IMR-90 (cell line): ENCODE measurements at regions not wholly inside any gene's neighbourhood (a gene's known extent, or its start where the extent isn't known, plus 50 kb on each side); places are given as distances from the start of the nearest gene placed in this dataset.

Experiments used
- ATAC-seq: fragments of 200-7000 bp; cut with Tn5 transposase; 2 replicates; pipeline ENCODE4 v1.9.1; 2020; ENCODE audit warnings: low read depth, mild to moderate bottlenecking, moderate library complexity
- BruUV-seq: library from RNA; stranded (reverse); fragments of 400-500 nt; replicated peaks from 2 replicates; lab custom pipeline; 2021; lab: Mats Ljungman, UMichigan
- CTCF ChIA-PET: fragments of 300-600 bp; formaldehyde crosslinking; extraction: SDS; loops from one replicate; lab custom pipeline; 2021; ENCODE audit warnings: antibody characterized with exemption; lab: Yijun Ruan, JAX
- POLR2A ChIA-PET: fragments of 300-600 bp; sonication (Branson Sonifier 250); formaldehyde crosslinking; loops from one replicate; lab custom pipeline; 2022; ENCODE audit warnings: antibody characterized with exemption; ENCODE audit not compliant: unreplicated experiment; lab: Charles Lee
- DNase-seq: peaks from one replicate; pipeline ENCODE4 v3.0.0; 2013
- H2AFZ ChIP-seq: replicated peaks from 2 replicates; pipeline ENCODE3; 2013; ENCODE audit warnings: low read length, mild to moderate bottlenecking; ENCODE audit not compliant: poor library complexity
- H2AK5ac ChIP-seq: 2 replicates; pipeline ENCODE4 v1.6.1; 2013; ENCODE audit warnings: low read depth, low read length, inconsistent platforms
- H2AK9ac ChIP-seq: replicated peaks from 2 replicates; pipeline ENCODE3; 2013; ENCODE audit warnings: mild to moderate bottlenecking, low read depth, low read length, moderate library complexity; ENCODE audit not compliant: poor library complexity
- H2BK120ac ChIP-seq: 2 replicates; pipeline ENCODE4 v1.6.1; 2013; ENCODE audit warnings: low read depth, low read length, inconsistent platforms
- H2BK15ac ChIP-seq: 3 replicates; pipeline ENCODE4 v1.6.1; 2013; ENCODE audit warnings: low read depth, low read length, inconsistent platforms
- H2BK20ac ChIP-seq: 2 replicates; pipeline ENCODE4 v1.6.1; 2013; ENCODE audit warnings: low read depth, mild to moderate bottlenecking, inconsistent platforms, low read length, moderate library complexity
- H2BK5ac ChIP-seq: 2 replicates; pipeline ENCODE4 v1.6.1; 2013; ENCODE audit warnings: mild to moderate bottlenecking, low read depth, low read length, inconsistent platforms; ENCODE audit not compliant: poor library complexity, severe bottlenecking
- H3K14ac ChIP-seq: replicated peaks from 2 replicates; pipeline ENCODE4 v1.6.1; 2013; ENCODE audit warnings: low read depth, low read length, inconsistent platforms
- H3K18ac ChIP-seq: 2 replicates; pipeline ENCODE4 v1.6.1; 2013; ENCODE audit warnings: low read depth, low read length, control low read depth
- H3K23ac ChIP-seq: 2 replicates; pipeline ENCODE4 v1.6.1; 2013; ENCODE audit warnings: low read depth, low read length, inconsistent platforms
- H3K27ac ChIP-seq: 2 replicates; pipeline ENCODE4 v1.5.1; 2013; ENCODE audit warnings: mild to moderate bottlenecking, control low read depth, low read length; ENCODE audit not compliant: insufficient read depth
- H3K27me3 ChIP-seq: 2 replicates; pipeline ENCODE4 v1.6.1; 2013; ENCODE audit warnings: low read length; ENCODE audit not compliant: control insufficient read depth, insufficient read depth
- H3K36me3 ChIP-seq: 2 replicates; pipeline ENCODE4 v1.6.1; 2013; ENCODE audit warnings: low read length, mixed read lengths; ENCODE audit not compliant: control insufficient read depth, insufficient read depth
- H3K4ac ChIP-seq: 2 replicates; pipeline ENCODE4 v1.6.1; 2013; ENCODE audit warnings: low read depth, low read length, inconsistent platforms
- H3K4me1 ChIP-seq: 2 replicates; pipeline ENCODE4 v1.6.1; 2013; ENCODE audit warnings: low read length, mixed read lengths; ENCODE audit not compliant: control insufficient read depth, insufficient read depth
- H3K4me2 ChIP-seq: 2 replicates; pipeline ENCODE4 v1.6.1; 2013; ENCODE audit warnings: low read depth, mild to moderate bottlenecking, control low read depth, low read length, moderate library complexity
- H3K4me3 ChIP-seq: 2 replicates; pipeline ENCODE4 v1.5.1; 2013; ENCODE audit warnings: low read depth, mild to moderate bottlenecking, control low read depth, low read length, moderate library complexity; ENCODE audit not compliant: insufficient read depth
- H3K56ac ChIP-seq: 2 replicates; pipeline ENCODE4 v1.6.1; 2013; ENCODE audit warnings: low read length, inconsistent platforms; ENCODE audit not compliant: insufficient read depth; ENCODE audit errors: extremely low read depth
- H3K79me1 ChIP-seq, 2 experiments: 2 replicates each; pipeline ENCODE4 v1.6.1; 2013; ENCODE audit warnings: low read length in 2 of 2, inconsistent platforms in 1 of 2, low read depth in 1 of 2
- H3K9ac ChIP-seq: 2 replicates; pipeline ENCODE4 v1.6.1; 2013; ENCODE audit warnings: low read depth, low read length, control low read depth
- H3K9me1 ChIP-seq: 2 replicates; pipeline ENCODE4 v1.6.1; 2013; ENCODE audit warnings: low read length, inconsistent platforms; ENCODE audit not compliant: insufficient read depth
- H3K9me3 ChIP-seq: 2 replicates; pipeline ENCODE4 v1.6.1; 2013; ENCODE audit warnings: low read length; ENCODE audit not compliant: control insufficient read depth, insufficient read depth
- H4K20me1 ChIP-seq: 2 replicates; pipeline ENCODE4 v1.6.1; 2013; ENCODE audit warnings: low read length, inconsistent platforms; ENCODE audit not compliant: insufficient read depth
- H4K5ac ChIP-seq: 2 replicates; pipeline ENCODE4 v1.6.1; 2013; ENCODE audit warnings: mild to moderate bottlenecking, low read depth, low read length, control low read depth
- H4K8ac ChIP-seq, 2 experiments: 2 replicates each; pipeline ENCODE4 v1.6.1; 2013; ENCODE audit warnings: low read depth in 2 of 2, low read length in 2 of 2, control low read depth in 1 of 2, inconsistent platforms in 1 of 2
- H4K91ac ChIP-seq: 2 replicates; pipeline ENCODE4 v1.6.1; 2013; ENCODE audit warnings: low read depth, low read length, inconsistent platforms; ENCODE audit not compliant: insufficient read depth
- BHLHE40 ChIP-seq: fragments of 150-350 bp; IDR thresholded peaks from 2 replicates; pipeline ENCODE4 v1.6.1; 2016; ENCODE audit warnings: mild to moderate bottlenecking, low read depth, low read length
- MAZ ChIP-seq: IDR thresholded peaks from 2 replicates; pipeline ENCODE4 v1.6.1; 2012; ENCODE audit warnings: low read depth, mild to moderate bottlenecking, low read length, improper control_type of control experiment, moderate library complexity, borderline replicate concordance
- RAD21 ChIP-seq: IDR thresholded peaks from 2 replicates; pipeline ENCODE4 v1.6.1; 2012; ENCODE audit warnings: low read length, improper control_type of control experiment
- RFX5 ChIP-seq: IDR thresholded peaks from 2 replicates; pipeline ENCODE4 v1.8.0; 2012; ENCODE audit warnings: low read depth, mild to moderate bottlenecking, low read length, moderate library complexity
- SMC3 ChIP-seq: fragments of 150-350 bp; IDR thresholded peaks from 2 replicates; pipeline ENCODE4 v1.6.1; 2016; ENCODE audit warnings: low read depth, mild to moderate bottlenecking, antibody characterized with exemption, low read length, moderate library complexity
- WGBS, 2 experiments: methylation state at CpG; one replicate each; pipeline versions ENCODE4 v1.1.5 to v1.1.7; 2013; ENCODE audit warnings: missing lambda C conversion rate in 2 of 2; ENCODE audit not compliant: insufficient read length in 1 of 2; ENCODE audit errors: extremely low coverage in 2 of 2; 5-methylcytosine and 5-hydroxymethylcytosine counted together
- dilution Hi-C: fragments of 300-500 bp; cut with HindIII; formaldehyde crosslinking; loops from one replicate; pipeline ENCODE4 v1.14.3; 2018; ENCODE audit warnings: low sequenced_read_pairs; ENCODE audit not compliant: unreplicated experiment
- in situ Hi-C: fragments of 300-500 bp; cut with MboI; formaldehyde crosslinking; loops from 3 replicates; pipeline ENCODE4 v1.14.3; 2019; ENCODE audit warnings: low sequenced_read_pairs, inconsistent platforms, mixed read lengths
- intact Hi-C: fragments of 100-400 bp; cut with micrococcal nuclease; formaldehyde crosslinking; loops from 2 replicates; pipeline ENCODE4 v1.10.0; 2022
- TF ChIP-seq, protein P1 (sequence below): fragments of 150-350 bp; IDR thresholded peaks from 2 replicates; pipeline ENCODE4 v1.6.1; 2017; ENCODE audit warnings: mild to moderate bottlenecking, antibody characterized with exemption, low read length, low read depth

DNA sequence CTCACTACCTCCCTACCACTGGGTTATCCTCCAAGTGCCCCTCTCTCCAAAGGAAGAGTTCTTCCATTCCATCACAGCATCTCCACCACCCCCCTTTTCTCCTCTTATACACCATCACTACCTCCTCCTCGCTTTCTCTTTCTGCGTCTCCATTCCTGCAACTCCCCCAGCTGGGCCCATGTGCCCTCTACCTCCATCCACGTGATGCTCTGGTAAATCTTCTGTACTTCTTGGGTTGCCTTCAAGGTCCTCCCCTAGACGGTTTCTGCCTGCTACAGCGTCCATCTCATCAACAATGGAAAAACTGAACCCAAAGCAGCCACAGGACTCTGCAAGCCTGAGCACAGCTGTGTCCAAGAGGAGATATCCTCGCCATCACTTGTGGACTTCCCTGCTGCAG lies 129.5 kb upstream of the SLCO3A1 start:
- no peak overlapping the region for H3K4me2 ChIP-seq
- H3K9me1 ChIP-seq: no peaks in the 10 kb centered on the region
- no peaks in the 10 kb centered on the region for H3K4me1 ChIP-seq
- no peak overlapping the region for H4K5ac ChIP-seq
- no peak overlapping the region for H3K9ac ChIP-seq
- 63 to 100% methylated on average over 1 to 3 of the region's 6 CpGs for WGBS, 2 experiments
- H2BK5ac ChIP-seq: no peak overlapping the region
- TF ChIP-seq RAD21 (no peak), BHLHE40 (no peak), SMC3 (no peak), MAZ (no peak), RFX5 (no peak)
- TF ChIP-seq, protein P1, sequence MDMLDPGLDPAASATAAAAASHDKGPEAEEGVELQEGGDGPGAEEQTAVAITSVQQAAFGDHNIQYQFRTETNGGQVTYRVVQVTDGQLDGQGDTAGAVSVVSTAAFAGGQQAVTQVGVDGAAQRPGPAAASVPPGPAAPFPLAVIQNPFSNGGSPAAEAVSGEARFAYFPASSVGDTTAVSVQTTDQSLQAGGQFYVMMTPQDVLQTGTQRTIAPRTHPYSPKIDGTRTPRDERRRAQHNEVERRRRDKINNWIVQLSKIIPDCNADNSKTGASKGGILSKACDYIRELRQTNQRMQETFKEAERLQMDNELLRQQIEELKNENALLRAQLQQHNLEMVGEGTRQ: no peak
- no peak overlapping the region for H2AFZ ChIP-seq
- intact Hi-C loops (no loop called here), in situ Hi-C loops (no loop called here), dilution Hi-C loops (no loop called here)
- H2BK20ac ChIP-seq: no peak overlapping the region
- no peaks in the 10 kb centered on the region for H4K20me1 ChIP-seq
- H3K27me3 ChIP-seq: no peaks in the 10 kb centered on the region
- H4K8ac ChIP-seq: no peak overlapping the region
- DNase-seq (no peak), ATAC-seq (no peak)
- H2BK15ac ChIP-seq: no peak overlapping the region
- H3K23ac ChIP-seq: no peak overlapping the region
- no peak overlapping the region for H3K27ac ChIP-seq
- H3K4ac ChIP-seq: no peak overlapping the region
- no peak overlapping the region for H2AK9ac ChIP-seq
- no peaks in the 10 kb centered on the region for H3K79me1 ChIP-seq
- CTCF ChIA-PET: interaction anchor here (1.1 kb wide), 1 partner anchor 18 kb away, joined by 4 read pairs; no protein-coding TSS in a partner anchor
- H3K14ac ChIP-seq: no peak overlapping the region
- no peaks in the 10 kb centered on the region for H3K9me3 ChIP-seq
- H3K36me3 ChIP-seq: no peaks in the 10 kb centered on the region
- H4K91ac ChIP-seq: no peak overlapping the region
- H2AK5ac ChIP-seq: no peak overlapping the region
- no peak overlapping the region for H2BK120ac ChIP-seq
- no TSS peak for BruUV-seq
- POLR2A ChIA-PET: no interaction called here
- no peak overlapping the region for H3K18ac ChIP-seq
- H3K4me3 ChIP-seq: no peak overlapping the region
- no peak overlapping the region for H3K56ac ChIP-seq
